ENCODE measurements at regions not wholly inside any gene's neighbourhood (a gene's known extent, or its start where the extent isn't known, plus 50 kb on each side); places are given as distances from the start of the nearest gene placed in this dataset.

DNA sequence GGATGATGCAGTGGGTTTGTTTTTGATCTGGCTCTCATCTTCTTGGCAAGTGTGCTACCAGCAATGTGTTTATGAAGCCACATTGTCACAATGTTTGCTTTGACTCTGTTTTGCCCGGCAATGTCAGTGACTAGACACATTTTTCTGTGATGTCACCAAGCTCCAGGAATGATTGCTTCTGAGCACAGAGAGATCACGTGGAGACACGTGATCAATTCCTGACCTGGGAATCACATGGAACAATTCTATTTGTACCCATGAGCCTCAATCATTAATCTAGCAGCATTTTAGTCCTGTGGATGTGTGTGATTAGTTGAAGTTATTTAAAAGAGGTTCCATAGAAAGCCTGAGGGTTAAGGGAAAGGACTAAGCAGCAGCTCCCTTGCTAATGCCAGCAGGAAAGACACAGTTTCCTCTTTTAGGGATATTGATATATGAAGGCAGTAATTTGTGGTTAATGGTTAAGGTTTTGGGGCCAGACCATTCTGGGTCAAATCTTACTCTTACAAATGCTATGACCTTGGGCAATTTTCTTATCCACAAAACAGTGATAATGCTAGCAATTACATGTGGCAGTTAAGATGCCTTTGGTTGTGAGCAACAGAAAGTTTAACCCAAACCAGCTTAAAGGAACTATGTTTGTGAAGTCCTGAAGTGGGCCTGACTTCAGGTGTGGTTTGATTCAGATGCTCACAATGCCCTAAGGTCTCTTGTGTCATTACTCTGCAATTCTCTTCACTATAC, 59.0 kb downstream of the FASLG start:
- 95% methylated on average over 3 of the region's 3 CpGs for WGBS
- no peaks in the 10 kb centered on the region for H3K36me3 ChIP-seq (ENCODE audit: insufficient read depth, low read length)
- H3K9me3 ChIP-seq (ENCODE audit: insufficient read depth, low read depth, low read length) = no peaks in the 10 kb centered on the region
- no peaks in the 10 kb centered on the region for H3K27me3 ChIP-seq (ENCODE audit: insufficient read depth, low read length)
- H3K4me3 ChIP-seq (ENCODE audit: low read length) = no peak overlapping the region
- H3K9ac ChIP-seq (ENCODE audit: low read depth, low read length) = no peak overlapping the region
- no peak overlapping the region for H3K27ac ChIP-seq (ENCODE audit: low read depth, low read length)
- H3K4me1 ChIP-seq (ENCODE audit: insufficient read depth, low read length) = peaks cover 19% of the 10 kb centered on the region

DNA sequence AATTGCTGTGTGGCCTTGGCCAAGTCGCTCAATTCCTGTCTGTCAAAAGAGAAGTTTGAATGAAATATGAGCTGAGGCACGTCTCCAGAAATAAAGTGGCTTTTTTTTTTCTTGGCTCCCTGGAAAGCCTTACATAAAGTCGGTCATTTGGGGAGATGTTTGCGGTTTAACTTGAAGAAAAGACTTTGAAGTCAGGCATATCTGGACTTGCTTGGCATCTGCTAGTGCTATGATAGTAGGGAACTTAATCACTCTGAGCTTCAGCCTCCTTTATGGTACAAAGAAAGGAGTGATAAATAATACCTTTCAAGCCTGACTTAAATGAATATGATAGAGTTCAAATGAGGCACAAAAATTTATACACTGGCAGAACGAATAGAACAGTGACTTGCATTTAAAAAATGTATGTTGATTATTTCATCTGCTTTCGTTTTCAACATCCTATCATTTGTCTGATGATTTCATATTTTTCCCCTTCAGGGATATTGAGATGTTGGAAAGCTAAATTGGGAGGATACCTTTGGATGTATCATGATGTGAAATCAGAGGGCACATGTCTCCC, 60.2 kb downstream of the FASLG start:
- Histone ChIP-seq H3K9me3 (ENCODE audit: insufficient read depth, low read depth, low read length) (no peaks in the 10 kb centered on the region), H3K9ac (ENCODE audit: low read depth, low read length) (no peak overlapping the region), H3K4me1 (ENCODE audit: insufficient read depth, low read length) (peaks cover 11% of the 10 kb centered on the region), H3K36me3 (ENCODE audit: insufficient read depth, low read length) (no peaks in the 10 kb centered on the region), H3K27me3 (ENCODE audit: insufficient read depth, low read length) (no peaks in the 10 kb centered on the region), H3K27ac (ENCODE audit: low read depth, low read length) (no peak overlapping the region), H3K4me3 (ENCODE audit: low read length) (no peak overlapping the region)
- WGBS = 90% methylated on average over 5 of the region's 6 CpGs

DNA sequence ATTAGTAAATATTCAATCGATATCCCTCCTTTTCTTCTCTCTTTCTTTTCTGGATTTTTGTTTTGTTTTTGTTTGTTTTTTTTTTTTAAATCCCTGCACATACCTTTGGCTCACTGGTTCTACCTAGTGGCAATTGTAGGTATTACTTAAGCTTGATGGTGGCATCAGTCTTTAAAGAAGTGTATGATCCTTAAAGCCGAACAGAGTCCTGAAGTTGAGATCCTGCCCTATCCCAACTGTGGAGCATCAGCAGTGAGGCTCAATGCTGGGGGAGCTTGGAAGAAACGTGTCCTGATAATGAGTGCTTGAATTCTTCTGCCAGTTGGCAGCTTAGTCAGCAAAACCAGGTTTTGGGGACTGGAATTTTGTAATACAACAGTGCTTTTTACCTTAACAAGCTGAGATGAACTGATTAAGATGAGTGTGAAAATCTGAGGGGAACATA, 60.8 kb downstream of the FASLG start:
- Histone ChIP-seq H3K9me3 (ENCODE audit: insufficient read depth, low read depth, low read length) (no peaks in the 10 kb centered on the region), H3K4me1 (ENCODE audit: insufficient read depth, low read length) (peaks cover 5% of the 10 kb centered on the region; the same call in 1 of the 2 replicates), H3K27me3 (ENCODE audit: insufficient read depth, low read length) (no peaks in the 10 kb centered on the region), H3K27ac (ENCODE audit: low read depth, low read length) (no peak overlapping the region), H3K36me3 (ENCODE audit: insufficient read depth, low read length) (no peaks in the 10 kb centered on the region), H3K4me3 (ENCODE audit: low read length) (no peak overlapping the region), H3K9ac (ENCODE audit: low read depth, low read length) (no peak overlapping the region)
- 27% methylated on average over 2 of the region's 3 CpGs for WGBS

DNA sequence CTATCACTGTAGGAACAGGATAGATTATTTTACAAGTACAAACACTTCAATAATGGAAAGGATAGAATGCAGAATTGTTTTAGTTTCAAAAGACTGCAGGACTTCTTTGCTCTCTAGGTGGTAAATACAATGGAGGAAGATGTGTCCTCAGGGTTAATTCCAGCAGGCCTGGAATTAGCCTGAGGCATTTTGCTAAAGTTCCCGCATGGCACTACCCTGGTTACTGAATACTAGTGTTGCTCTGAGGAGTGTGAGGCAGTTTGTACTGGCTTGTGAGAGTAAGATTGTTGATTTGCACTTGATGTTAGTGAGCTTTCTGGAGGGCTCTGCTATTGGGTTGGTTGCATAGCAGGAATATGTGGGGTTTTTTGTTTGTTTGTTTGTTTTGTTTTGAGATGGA, 61.4 kb downstream of the FASLG start:
- Histone ChIP-seq H3K9me3 (ENCODE audit: insufficient read depth, low read depth, low read length) (no peaks in the 10 kb centered on the region), H3K9ac (ENCODE audit: low read depth, low read length) (no peak overlapping the region), H3K27me3 (ENCODE audit: insufficient read depth, low read length) (no peaks in the 10 kb centered on the region), H3K4me3 (ENCODE audit: low read length) (no peak overlapping the region), H3K36me3 (ENCODE audit: insufficient read depth, low read length) (no peaks in the 10 kb centered on the region), H3K27ac (ENCODE audit: low read depth, low read length) (no peak overlapping the region), H3K4me1 (ENCODE audit: insufficient read depth, low read length) (0 out of 2 replicates have a peak, but pooled peaks cover 5% of the 10 kb centered on the region)
- 52% methylated on average over 1 of the region's 1 CpG for WGBS

DNA sequence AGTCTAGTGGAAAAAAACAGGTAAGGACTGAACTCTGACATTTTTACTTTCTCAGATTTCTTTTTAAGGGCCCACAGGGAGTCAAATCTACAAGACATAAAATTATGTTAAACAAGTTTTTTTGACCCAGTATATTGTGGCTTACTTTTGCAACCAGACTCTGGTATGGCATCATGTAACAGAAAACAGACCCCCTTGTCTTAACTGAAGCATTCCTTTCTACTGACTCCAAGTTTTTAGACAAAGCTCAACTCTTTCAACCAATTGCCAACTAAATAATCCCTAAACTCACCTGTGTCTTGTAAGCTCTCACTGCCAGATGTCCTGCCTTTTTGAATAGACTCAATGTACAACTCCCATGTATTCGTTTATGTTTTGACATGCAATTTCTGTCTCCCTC, 64.3 kb downstream of the FASLG start:
- 91% methylated on average over 1 of the region's 1 CpG for WGBS
- Histone ChIP-seq H3K4me1 (ENCODE audit: insufficient read depth, low read length) (0 out of 2 replicates have a peak, but pooled peaks cover 5% of the 10 kb centered on the region), H3K27me3 (ENCODE audit: insufficient read depth, low read length) (no peaks in the 10 kb centered on the region), H3K36me3 (ENCODE audit: insufficient read depth, low read length) (no peaks in the 10 kb centered on the region), H3K27ac (ENCODE audit: low read depth, low read length) (no peak overlapping the region), H3K9ac (ENCODE audit: low read depth, low read length) (no peak overlapping the region), H3K9me3 (ENCODE audit: insufficient read depth, low read depth, low read length) (peaks cover 8% of the 10 kb centered on the region), H3K4me3 (ENCODE audit: low read length) (no peak overlapping the region)

DNA sequence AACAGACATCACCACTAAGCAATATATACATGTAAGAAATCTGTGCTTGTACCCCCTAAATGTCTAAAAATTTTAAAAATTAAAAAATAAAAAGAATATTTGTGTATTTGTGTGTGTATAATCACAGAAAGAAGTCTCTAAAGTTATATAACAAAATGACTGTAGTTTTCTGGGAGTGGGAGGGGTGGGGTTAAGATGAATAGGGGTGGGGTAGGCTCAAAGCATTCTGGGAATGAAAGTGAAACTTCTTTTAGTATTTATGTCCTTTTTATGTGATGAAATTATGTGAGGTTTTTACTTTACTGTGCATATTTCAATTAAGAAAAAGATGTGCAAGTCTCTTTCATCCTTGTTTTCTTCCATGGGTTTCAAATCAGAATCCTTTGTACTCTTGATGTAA, 65.3 kb downstream of the FASLG start:
- H3K27ac ChIP-seq (ENCODE audit: low read depth, low read length) = no peak overlapping the region
- H3K27me3 ChIP-seq (ENCODE audit: insufficient read depth, low read length) = no peaks in the 10 kb centered on the region
- 0 out of 2 replicates have a peak, but pooled peaks cover 5% of the 10 kb centered on the region for H3K4me1 ChIP-seq (ENCODE audit: insufficient read depth, low read length)
- H3K36me3 ChIP-seq (ENCODE audit: insufficient read depth, low read length) = no peaks in the 10 kb centered on the region
- H3K9ac ChIP-seq (ENCODE audit: low read depth, low read length) = no peak overlapping the region
- no peak overlapping the region for H3K4me3 ChIP-seq (ENCODE audit: low read length)
- H3K9me3 ChIP-seq (ENCODE audit: insufficient read depth, low read depth, low read length) = peaks cover 13% of the 10 kb centered on the region

DNA sequence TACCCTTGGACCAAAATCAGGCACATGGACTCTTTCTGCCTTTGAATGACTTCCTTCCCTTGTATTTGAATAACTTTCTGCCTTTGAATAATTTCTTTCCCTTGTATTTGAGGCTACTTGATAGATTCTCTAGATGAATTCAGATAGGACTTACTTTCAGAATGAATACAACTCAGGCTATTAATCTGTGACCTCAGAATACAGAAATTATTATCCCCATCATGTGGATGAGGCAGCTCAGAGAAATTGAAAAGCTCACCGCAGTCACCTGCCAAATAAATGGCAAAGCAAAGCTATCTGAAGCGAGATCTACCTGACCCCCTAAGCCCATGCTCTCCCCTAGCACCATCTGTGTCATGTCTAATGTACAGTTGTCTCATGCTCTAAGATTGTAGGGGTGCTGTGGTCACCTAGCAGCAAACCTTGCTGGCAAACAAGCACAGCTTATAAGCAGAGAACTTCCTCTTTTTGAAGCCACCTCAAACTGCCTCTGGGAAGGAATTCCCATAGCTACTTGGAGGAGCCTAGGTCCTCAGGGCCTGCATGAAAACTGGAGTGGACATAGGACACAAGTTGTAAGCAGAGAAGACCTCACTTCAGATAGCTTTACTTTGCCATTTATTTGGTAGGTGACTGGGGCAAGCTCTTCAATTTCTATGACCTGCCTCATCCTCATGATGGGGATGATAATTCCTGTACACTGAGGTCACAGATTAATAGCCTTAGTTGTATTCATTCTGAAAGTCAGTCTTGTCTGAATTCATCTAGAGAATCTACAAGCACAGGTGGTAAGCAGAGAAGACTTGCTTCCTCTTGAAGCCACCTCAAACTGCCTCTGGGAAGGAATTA, 66.1 kb downstream of the FASLG start:
- Histone ChIP-seq H3K9ac (ENCODE audit: low read depth, low read length) (no peak overlapping the region), H3K4me3 (ENCODE audit: low read length) (no peak overlapping the region), H3K27ac (ENCODE audit: low read depth, low read length) (no peak overlapping the region), H3K9me3 (ENCODE audit: insufficient read depth, low read depth, low read length) (peaks cover 14% of the 10 kb centered on the region), H3K36me3 (ENCODE audit: insufficient read depth, low read length) (no peaks in the 10 kb centered on the region), H3K4me1 (ENCODE audit: insufficient read depth, low read length) (0 out of 2 replicates have a peak, but pooled peaks cover 2% of the 10 kb centered on the region), H3K27me3 (ENCODE audit: insufficient read depth, low read length) (no peaks in the 10 kb centered on the region)
- 97% methylated on average over 2 of the region's 2 CpGs for WGBS

DNA sequence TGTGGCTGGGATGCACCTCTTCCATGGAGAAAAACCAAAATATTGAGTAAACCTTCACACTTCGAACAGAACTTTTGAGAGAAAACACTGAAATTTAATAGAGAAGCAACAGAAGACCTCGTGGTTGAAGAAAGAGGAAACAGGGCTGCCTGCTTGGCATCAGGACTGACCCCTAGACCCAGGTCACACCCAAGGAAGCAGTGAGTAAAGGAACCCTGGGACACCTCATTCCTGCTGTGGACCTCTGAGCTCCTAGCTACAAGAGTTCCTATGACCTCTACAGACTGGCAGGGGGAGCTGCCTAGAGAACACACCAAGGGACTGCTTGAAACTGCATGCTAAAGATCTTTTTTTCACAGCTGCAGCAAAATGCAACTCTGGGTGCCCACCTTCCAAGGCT, 67.8 kb downstream of the FASLG start:
- peaks cover 14% of the 10 kb centered on the region for H3K9me3 ChIP-seq (ENCODE audit: insufficient read depth, low read depth, low read length)
- H3K4me1 ChIP-seq (ENCODE audit: insufficient read depth, low read length) = no peaks in the 10 kb centered on the region
- H3K27me3 ChIP-seq (ENCODE audit: insufficient read depth, low read length) = no peaks in the 10 kb centered on the region
- WGBS = 85% methylated on average over 2 of the region's 2 CpGs
- no peaks in the 10 kb centered on the region for H3K36me3 ChIP-seq (ENCODE audit: insufficient read depth, low read length)
- H3K9ac ChIP-seq (ENCODE audit: low read depth, low read length) = no peak overlapping the region
- H3K27ac ChIP-seq (ENCODE audit: low read depth, low read length) = no peak overlapping the region
- H3K4me3 ChIP-seq (ENCODE audit: low read length) = no peak overlapping the region

DNA sequence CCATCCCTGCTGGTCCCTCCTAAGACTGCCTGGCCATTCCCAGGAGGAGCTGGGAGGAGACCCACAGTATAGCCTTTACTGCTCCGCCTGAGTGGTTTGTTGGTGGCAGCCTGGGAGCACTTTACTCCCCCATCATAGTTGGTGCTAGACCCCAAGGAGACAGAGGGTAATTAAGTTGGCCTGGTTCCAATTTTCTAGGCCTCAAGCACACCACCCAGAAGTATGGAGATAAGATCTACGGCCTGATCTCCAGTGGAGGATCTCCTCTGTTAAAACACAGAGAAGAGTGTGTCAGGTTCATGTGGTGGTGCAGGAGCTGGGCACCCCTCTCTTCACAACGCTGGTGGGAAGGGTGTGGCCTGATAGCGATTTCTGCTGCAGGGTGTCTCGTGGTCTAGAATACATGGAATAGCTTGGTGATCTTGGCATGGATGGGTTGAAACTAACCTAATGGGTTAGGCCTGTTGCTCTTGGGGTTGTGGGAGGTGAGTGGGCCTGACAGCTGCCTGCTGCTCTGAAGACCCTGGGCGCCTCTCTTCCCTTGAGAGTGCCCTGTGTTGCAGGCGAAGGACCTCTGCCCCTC, 68.5 kb downstream of the FASLG start:
- Histone ChIP-seq H3K36me3 (ENCODE audit: insufficient read depth, low read length) (no peaks in the 10 kb centered on the region), H3K27ac (ENCODE audit: low read depth, low read length) (no peak overlapping the region), H3K27me3 (ENCODE audit: insufficient read depth, low read length) (no peaks in the 10 kb centered on the region), H3K9me3 (ENCODE audit: insufficient read depth, low read depth, low read length) (peaks cover 14% of the 10 kb centered on the region), H3K9ac (ENCODE audit: low read depth, low read length) (no peak overlapping the region), H3K4me3 (ENCODE audit: low read length) (no peak overlapping the region), H3K4me1 (ENCODE audit: insufficient read depth, low read length) (no peaks in the 10 kb centered on the region)
- WGBS = 88% methylated on average over 7 of the region's 7 CpGs

DNA sequence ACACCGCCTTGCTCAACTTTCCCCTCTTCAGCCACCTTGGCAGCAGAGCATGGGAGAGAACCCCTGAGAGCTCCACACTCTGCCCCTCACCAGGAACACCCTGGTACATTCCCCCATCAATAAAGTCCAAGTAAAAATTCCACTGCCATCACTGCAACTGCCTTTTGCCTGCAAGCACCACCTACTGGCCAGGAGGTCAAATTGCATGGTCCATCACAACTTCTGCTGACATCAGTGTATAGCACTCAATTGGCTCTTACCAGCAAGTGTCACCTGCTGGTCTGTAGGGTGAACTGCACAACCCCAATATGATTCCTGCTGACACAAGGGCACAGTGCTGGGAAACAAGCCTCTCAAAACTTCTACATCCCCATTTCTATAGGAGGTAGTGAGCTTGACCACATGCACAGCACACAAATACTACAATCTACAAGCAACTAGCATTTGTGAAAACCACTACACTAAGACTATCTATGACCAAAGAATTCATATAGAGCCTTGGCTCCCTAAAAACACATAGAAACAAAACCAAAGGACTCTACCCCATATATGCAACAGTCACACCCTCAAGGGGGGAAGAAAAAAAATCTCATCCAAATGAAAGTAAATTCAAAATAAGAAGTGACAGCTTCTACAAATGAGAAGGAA, 69.2 kb downstream of the FASLG start:
- H3K4me3 ChIP-seq (ENCODE audit: low read length) = no peak overlapping the region
- 97% methylated on average over 1 of the region's 1 CpG for WGBS
- peaks cover 14% of the 10 kb centered on the region for H3K9me3 ChIP-seq (ENCODE audit: insufficient read depth, low read depth, low read length)
- no peaks in the 10 kb centered on the region for H3K36me3 ChIP-seq (ENCODE audit: insufficient read depth, low read length)
- H3K27ac ChIP-seq (ENCODE audit: low read depth, low read length) = no peak overlapping the region
- H3K27me3 ChIP-seq (ENCODE audit: insufficient read depth, low read length) = no peaks in the 10 kb centered on the region
- H3K4me1 ChIP-seq (ENCODE audit: insufficient read depth, low read length) = no peaks in the 10 kb centered on the region
- H3K9ac ChIP-seq (ENCODE audit: low read depth, low read length) = no peak overlapping the region
